ENCODE measurements at regions not wholly inside any gene's neighbourhood (a gene's known extent, or its start where the extent isn't known, plus 50 kb on each side); places are given as distances from the start of the nearest gene placed in this dataset.

- H4K20me1 ChIP-seq (ENCODE audit: insufficient read depth, low read length): no peaks in the 10 kb centered on the region
- H3K4me2 ChIP-seq (ENCODE audit: insufficient read depth, low read length): no peak overlapping the region
- H3K9me3 ChIP-seq (ENCODE audit: low read depth, low read length): no peaks in the 10 kb centered on the region
- no peak overlapping the region for H3K4me3 ChIP-seq (ENCODE audit: insufficient read depth, low read length)
- H2AFZ ChIP-seq (ENCODE audit: low read length): no peak overlapping the region
- H3K4me1 ChIP-seq (ENCODE audit: insufficient read depth, low read length): peaks cover 37% of the 10 kb centered on the region
- no peak for DNase-seq (ENCODE audit: insufficient read length, low spot score, missing footprints)
- TF ChIP-seq CTCF (IDR thresholded peaks at IDR 0.05; ENCODE audit: extremely low read depth, low read depth, low read length): no peak
- no peaks in the 10 kb centered on the region for H3K79me2 ChIP-seq (ENCODE audit: insufficient read depth, low read length)
- no peaks in the 10 kb centered on the region for H3K27me3 ChIP-seq (ENCODE audit: insufficient read depth, low read length)
- H3K36me3 ChIP-seq (ENCODE audit: insufficient read depth, low read length): no peaks in the 10 kb centered on the region
- peak overlapping the region; percentile 90 for H3K27ac ChIP-seq (ENCODE audit: low read depth, low read length)
Measured at GRCh38 chr6:4354181-4354580, 218.8 kb upstream of the ECI2 start.

- Histone ChIP-seq H3K4me1 (ENCODE audit: insufficient read depth, low read length) (peaks cover 30% of the 10 kb centered on the region), H3K79me2 (ENCODE audit: insufficient read depth, low read length) (no peaks in the 10 kb centered on the region), H2AFZ (ENCODE audit: low read length) (no peak overlapping the region), H3K36me3 (ENCODE audit: insufficient read depth, low read length) (no peaks in the 10 kb centered on the region), H3K27me3 (ENCODE audit: insufficient read depth, low read length) (no peaks in the 10 kb centered on the region), H4K20me1 (ENCODE audit: insufficient read depth, low read length) (no peaks in the 10 kb centered on the region), H3K9me3 (ENCODE audit: low read depth, low read length) (no peaks in the 10 kb centered on the region), H3K4me3 (ENCODE audit: insufficient read depth, low read length) (peak overlapping the region; percentile 64), H3K27ac (ENCODE audit: low read depth, low read length) (peak overlapping the region; percentile 92), H3K4me2 (ENCODE audit: insufficient read depth, low read length) (peak overlapping the region; percentile 91)
- no peak for DNase-seq (ENCODE audit: insufficient read length, low spot score, missing footprints)
- TF ChIP-seq CTCF (IDR thresholded peaks at IDR 0.05; ENCODE audit: extremely low read depth, low read depth, low read length): no peak
Measured at GRCh38 chr6:4352731-4353130, 217.4 kb upstream of the ECI2 start.

GRCh38 chr6:4352322-4352669 is 216.9 kb upstream of the ECI2 start:
- H3K27me3 ChIP-seq (ENCODE audit: insufficient read depth, low read length): no peaks in the 10 kb centered on the region
- H3K36me3 ChIP-seq (ENCODE audit: insufficient read depth, low read length): no peaks in the 10 kb centered on the region
- peak overlapping the region; percentile 92 for H3K27ac ChIP-seq (ENCODE audit: low read depth, low read length)
- no peaks in the 10 kb centered on the region for H4K20me1 ChIP-seq (ENCODE audit: insufficient read depth, low read length)
- peak overlapping the region; percentile 75 for H2AFZ ChIP-seq (ENCODE audit: low read length)
- no peaks in the 10 kb centered on the region for H3K79me2 ChIP-seq (ENCODE audit: insufficient read depth, low read length)
- DNase-seq (ENCODE audit: insufficient read length, low spot score, missing footprints): no peak
- peaks cover 30% of the 10 kb centered on the region for H3K4me1 ChIP-seq (ENCODE audit: insufficient read depth, low read length)
- peak overlapping the region; percentile 64 for H3K4me3 ChIP-seq (ENCODE audit: insufficient read depth, low read length)
- H3K4me2 ChIP-seq (ENCODE audit: insufficient read depth, low read length): peak overlapping the region; percentile 91
- H3K9me3 ChIP-seq (ENCODE audit: low read depth, low read length): no peaks in the 10 kb centered on the region
- no peak for TF ChIP-seq CTCF (IDR thresholded peaks at IDR 0.05; ENCODE audit: extremely low read depth, low read depth, low read length)

- H3K36me3 ChIP-seq (ENCODE audit: insufficient read depth, low read length): no peaks in the 10 kb centered on the region
- H3K79me2 ChIP-seq (ENCODE audit: insufficient read depth, low read length): no peaks in the 10 kb centered on the region
- no peaks in the 10 kb centered on the region for H3K9me3 ChIP-seq (ENCODE audit: low read depth, low read length)
- H3K27me3 ChIP-seq (ENCODE audit: insufficient read depth, low read length): no peaks in the 10 kb centered on the region
- peak overlapping the region; percentile 92 for H3K27ac ChIP-seq (ENCODE audit: low read depth, low read length)
- peaks cover 30% of the 10 kb centered on the region for H3K4me1 ChIP-seq (ENCODE audit: insufficient read depth, low read length)
- H3K4me3 ChIP-seq (ENCODE audit: insufficient read depth, low read length): peak overlapping the region; percentile 64
- no peak for TF ChIP-seq CTCF (IDR thresholded peaks at IDR 0.05; ENCODE audit: extremely low read depth, low read depth, low read length)
- H4K20me1 ChIP-seq (ENCODE audit: insufficient read depth, low read length): no peaks in the 10 kb centered on the region
- peak overlapping the region; percentile 75 for H2AFZ ChIP-seq (ENCODE audit: low read length)
- peak; percentile 96 for DNase-seq (ENCODE audit: insufficient read length, low spot score, missing footprints)
- H3K4me2 ChIP-seq (ENCODE audit: insufficient read depth, low read length): peak overlapping the region; percentile 91
Measured at GRCh38 chr6:4351520-4352321, 216.3 kb upstream of the ECI2 start.
